Stimulated activated CD4-positive, alpha-beta T cell treated with anti-CD3 and anti-CD28 coated beads, Interleukin-1b, Interleukin-23, amount 100 ng/mL, for 24 hours (primary cell): ENCODE measurements at regions not wholly inside any gene's neighbourhood (a gene's known extent, or its start where the extent isn't known, plus 50 kb on each side); places are given as distances from the start of the nearest gene placed in this dataset.

Experiments used
- DNase-seq, 4 experiments: peaks; one replicate each; pipeline ENCODE4 v3.0.0-alpha.2; 2020; ENCODE audit warnings: low read depth in 4 of 4, low spot score in 1 of 4

- DNase-seq = no peak
Observed at GRCh38 chr16:86104537-86105048, 205.6 kb downstream of the IRF8 start.

- DNase-seq = no peak
Observed at GRCh38 chr16:86107215-86107825, 208.4 kb downstream of the IRF8 start.

GRCh38 chr16:86108062-86108461 lies 209.1 kb downstream of the IRF8 start:
- DNase-seq = no peak

- no peak for DNase-seq
Observed at GRCh38 chr16:86110134-86110533, 211.2 kb downstream of the IRF8 start.

GRCh38 chr16:86110726-86111125 lies 211.8 kb downstream of the IRF8 start:
- DNase-seq = no peak

GRCh38 chr16:86112178-86112577 lies 213.2 kb downstream of the IRF8 start:
- DNase-seq = no peak

- DNase-seq = no peak
Observed at GRCh38 chr16:86117235-86117634, 218.3 kb downstream of the IRF8 start.

GRCh38 chr16:86117756-86118155 lies 218.8 kb downstream of the IRF8 start:
- DNase-seq = no peak

- no peak for DNase-seq
Observed at GRCh38 chr16:86118467-86119307, 219.7 kb downstream of the IRF8 start.

GRCh38 chr16:86120201-86121192 lies 221.5 kb downstream of the IRF8 start:
- no peak for DNase-seq

GRCh38 chr16:86121374-86122010 lies 222.5 kb downstream of the IRF8 start:
- no peak for DNase-seq

GRCh38 chr16:86122681-86123342 lies 223.8 kb downstream of the IRF8 start:
- no peak for DNase-seq

GRCh38 chr16:86124321-86124720 lies 225.4 kb downstream of the IRF8 start:
- no peak for DNase-seq

- DNase-seq = no peak
Observed at GRCh38 chr16:86126891-86127290, 227.9 kb downstream of the IRF8 start.

- DNase-seq = no peak
Observed at GRCh38 chr16:86127366-86127765, 228.4 kb downstream of the IRF8 start.

GRCh38 chr16:86128246-86128645 lies 229.3 kb downstream of the IRF8 start:
- no peak for DNase-seq

GRCh38 chr16:86129541-86129940 lies 230.6 kb downstream of the IRF8 start:
- DNase-seq = no peak

GRCh38 chr16:86133377-86133776 lies 234.4 kb downstream of the IRF8 start:
- no peak for DNase-seq

- no peak for DNase-seq
Observed at GRCh38 chr16:86133847-86134375, 234.9 kb downstream of the IRF8 start.
